ENCODE measurements at regions not wholly inside any gene's neighbourhood (a gene's known extent, or its start where the extent isn't known, plus 50 kb on each side); places are given as distances from the start of the nearest gene placed in this dataset.
"Not testable (repeated sequence)": the region's sequence is repeated elsewhere in the genome, so short reads cannot be mapped to it uniquely, and the experiment has no call there.

DNA sequence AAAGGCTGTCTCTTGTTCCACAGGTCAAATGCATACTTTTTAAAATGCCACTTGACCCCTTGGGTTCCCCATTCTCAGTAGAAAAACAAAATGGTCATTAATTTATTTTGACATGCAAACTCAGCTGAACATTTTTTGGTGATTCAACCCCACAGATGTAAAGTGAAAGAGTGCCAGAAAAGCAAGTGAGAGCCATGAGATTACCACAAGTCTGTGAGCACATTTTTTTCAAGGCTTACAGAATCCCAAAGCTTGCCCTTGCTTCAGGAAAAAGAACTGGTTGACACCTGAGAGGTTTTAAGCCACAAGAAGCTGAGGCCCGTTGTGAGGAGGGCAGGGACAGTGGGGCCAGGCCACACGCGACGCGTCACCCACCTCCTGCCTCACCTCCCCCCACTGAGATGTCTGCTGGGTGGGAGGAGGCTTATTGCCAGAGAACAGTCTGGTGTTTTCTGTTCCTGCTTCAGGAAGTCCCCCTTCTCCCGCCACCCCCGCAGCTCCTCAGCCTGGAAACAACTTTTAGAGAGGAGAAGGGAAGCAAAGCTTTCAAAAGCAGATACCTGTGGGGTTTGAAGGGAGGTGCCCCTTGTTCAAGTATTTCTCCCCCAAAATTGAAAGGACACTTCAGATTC is 70.4 kb upstream of the CYP1B1 start:
- TF ChIP-seq PAX5 (IDR thresholded peaks at IDR 0.05; ENCODE audit: insufficient read depth, low read length, severe bottlenecking) (no peak), POU2F2 (IDR thresholded peaks at IDR 0.05; ENCODE audit: low read depth, low read length) (peak; percentile 79; the same call in 1 of the 2 replicates), POLR2AphosphoS5 (IDR thresholded peaks at IDR 0.05; ENCODE audit: low read depth, low read length) (peak; percentile 48; the same call in 1 of the 2 replicates), TAF1 (IDR thresholded peaks at IDR 0.05; ENCODE audit: low read depth, low read length) (no peak), SPI1 (IDR thresholded peaks at IDR 0.05; ENCODE audit: low read depth, low read length) (peak; percentile 70), POLR2A (IDR thresholded peaks at IDR 0.05; ENCODE audit: low read depth, low read length) (peak; percentile 59)
- FAIRE-seq = peak; percentile 90

GRCh38 chr2:38145236-38145635 is 69.3 kb upstream of the CYP1B1 start:
- no peak for TF ChIP-seq PAX5 (IDR thresholded peaks at IDR 0.05; ENCODE audit: insufficient read depth, low read length, severe bottlenecking)
- no peak for TF ChIP-seq POLR2AphosphoS5 (IDR thresholded peaks at IDR 0.05; ENCODE audit: low read depth, low read length)
- no peak for TF ChIP-seq POU2F2 (IDR thresholded peaks at IDR 0.05; ENCODE audit: low read depth, low read length)
- TF ChIP-seq POLR2A (IDR thresholded peaks at IDR 0.05; ENCODE audit: low read depth, low read length) = no peak
- TF ChIP-seq TAF1 (IDR thresholded peaks at IDR 0.05; ENCODE audit: low read depth, low read length) = no peak
- no peak for TF ChIP-seq SPI1 (IDR thresholded peaks at IDR 0.05; ENCODE audit: low read depth, low read length)
- no peak for FAIRE-seq
- no peak for DNase-seq (ENCODE audit: insufficient read length, low spot score)

More for the DNA sequence above, 70.4 kb upstream of the CYP1B1 start:
- DNase-seq (ENCODE audit: insufficient read length, low spot score) = no peak

DNA sequence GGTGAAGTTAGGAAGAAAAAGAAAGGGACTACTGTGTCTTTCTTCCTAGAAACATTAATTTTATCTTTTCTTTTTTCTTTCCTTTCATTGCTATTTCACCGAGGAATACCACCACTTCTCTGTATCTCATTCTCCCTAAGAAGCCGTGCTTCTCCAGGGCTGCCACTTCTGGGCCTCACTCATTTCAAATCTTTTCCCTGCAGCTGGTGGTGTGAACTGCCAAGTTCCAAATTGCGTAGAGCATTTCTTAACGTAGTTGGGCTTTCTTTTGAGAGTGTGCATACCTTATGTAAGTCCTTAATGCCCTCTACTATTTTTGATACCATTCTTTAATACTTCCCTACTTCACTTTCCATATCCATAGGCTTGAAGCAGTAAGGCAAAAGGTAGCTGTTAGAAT is 66.7 kb upstream of the CYP1B1 start:
- TF ChIP-seq POU2F2 (IDR thresholded peaks at IDR 0.05; ENCODE audit: low read depth, low read length) = no peak
- TF ChIP-seq SPI1 (IDR thresholded peaks at IDR 0.05; ENCODE audit: low read depth, low read length) = no peak
- no peak for TF ChIP-seq POLR2AphosphoS5 (IDR thresholded peaks at IDR 0.05; ENCODE audit: low read depth, low read length)
- TF ChIP-seq PAX5 (IDR thresholded peaks at IDR 0.05; ENCODE audit: insufficient read depth, low read length, severe bottlenecking) = no peak
- FAIRE-seq = no peak
- DNase-seq (ENCODE audit: insufficient read length, low spot score) = no peak

- DNase-seq (ENCODE audit: insufficient read length, low spot score) (no peak), FAIRE-seq (no peak)
- TF ChIP-seq TAF1 (IDR thresholded peaks at IDR 0.05; ENCODE audit: low read depth, low read length) = no peak
- no peak for TF ChIP-seq POLR2A (IDR thresholded peaks at IDR 0.05; ENCODE audit: low read depth, low read length)
- TF ChIP-seq POU2F2 (IDR thresholded peaks at IDR 0.05; ENCODE audit: low read depth, low read length) = no peak
- no peak for TF ChIP-seq PAX5 (IDR thresholded peaks at IDR 0.05; ENCODE audit: insufficient read depth, low read length, severe bottlenecking)
- no peak for TF ChIP-seq SPI1 (IDR thresholded peaks at IDR 0.05; ENCODE audit: low read depth, low read length)
- TF ChIP-seq POLR2AphosphoS5 (IDR thresholded peaks at IDR 0.05; ENCODE audit: low read depth, low read length) = no peak
These were observed 65.5 kb upstream of the CYP1B1 start for GRCh38 chr2:38141501-38141900.

DNA sequence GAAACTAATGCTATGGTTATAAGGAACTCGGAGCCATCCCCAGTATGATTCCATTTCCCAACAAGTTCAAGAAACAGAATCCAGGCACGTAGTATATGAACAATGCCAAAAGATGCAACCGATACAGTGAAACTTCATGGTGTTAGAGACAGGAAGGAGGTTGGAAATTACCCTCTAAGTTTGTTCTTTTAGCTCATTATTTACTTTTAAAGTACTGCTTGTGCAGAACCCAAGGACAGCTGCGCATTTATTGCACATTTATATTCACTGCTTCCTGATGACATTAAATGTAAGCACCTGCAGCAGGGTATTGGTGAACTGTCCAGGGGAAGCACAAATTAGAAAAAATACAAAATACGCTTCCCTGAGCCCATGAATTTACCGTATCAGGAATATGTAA is 63.0 kb upstream of the CYP1B1 start:
- FAIRE-seq = no peak
- no peak for TF ChIP-seq POLR2A (IDR thresholded peaks at IDR 0.05; ENCODE audit: low read depth, low read length)
- no peak for TF ChIP-seq SPI1 (IDR thresholded peaks at IDR 0.05; ENCODE audit: low read depth, low read length)
- no peak for TF ChIP-seq POLR2AphosphoS5 (IDR thresholded peaks at IDR 0.05; ENCODE audit: low read depth, low read length)
- no peak for TF ChIP-seq PAX5 (IDR thresholded peaks at IDR 0.05; ENCODE audit: insufficient read depth, low read length, severe bottlenecking)
- no peak for TF ChIP-seq POU2F2 (IDR thresholded peaks at IDR 0.05; ENCODE audit: low read depth, low read length)
- no peak for TF ChIP-seq TAF1 (IDR thresholded peaks at IDR 0.05; ENCODE audit: low read depth, low read length)
- no peak for DNase-seq (ENCODE audit: insufficient read length, low spot score)

GRCh38 chr2:38138419-38138818 is 62.5 kb upstream of the CYP1B1 start:
- FAIRE-seq = no peak
- no peak for DNase-seq (ENCODE audit: insufficient read length, low spot score)
- TF ChIP-seq POLR2AphosphoS5 (IDR thresholded peaks at IDR 0.05; ENCODE audit: low read depth, low read length) (no peak), SPI1 (IDR thresholded peaks at IDR 0.05; ENCODE audit: low read depth, low read length) (no peak), POLR2A (IDR thresholded peaks at IDR 0.05; ENCODE audit: low read depth, low read length) (no peak), TAF1 (IDR thresholded peaks at IDR 0.05; ENCODE audit: low read depth, low read length) (no peak), PAX5 (IDR thresholded peaks at IDR 0.05; ENCODE audit: insufficient read depth, low read length, severe bottlenecking) (no peak), POU2F2 (IDR thresholded peaks at IDR 0.05; ENCODE audit: low read depth, low read length) (no peak)

DNA sequence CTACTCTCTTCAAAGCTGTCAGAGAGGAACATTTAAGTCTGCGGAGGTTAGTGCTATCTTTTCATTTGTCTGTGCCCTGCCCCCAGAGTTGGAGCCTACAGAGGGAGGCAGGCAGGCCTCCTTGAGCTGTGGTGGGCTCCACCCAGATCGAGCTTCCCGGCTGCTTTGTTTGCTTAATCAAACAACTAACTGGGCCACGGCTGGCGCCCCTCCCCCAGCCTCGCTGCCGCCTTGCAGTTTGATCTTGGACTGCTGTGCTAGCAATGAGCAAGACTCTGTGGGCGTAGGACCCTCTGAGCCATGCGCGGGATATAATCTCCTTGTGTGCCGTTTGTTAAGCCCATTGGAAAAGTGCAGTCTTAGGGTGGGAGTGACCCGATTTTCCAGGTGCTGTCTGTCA is 62.0 kb upstream of the CYP1B1 start:
- FAIRE-seq; DNase-seq (ENCODE audit: insufficient read length, low spot score): not testable (repeated sequence)

DNA sequence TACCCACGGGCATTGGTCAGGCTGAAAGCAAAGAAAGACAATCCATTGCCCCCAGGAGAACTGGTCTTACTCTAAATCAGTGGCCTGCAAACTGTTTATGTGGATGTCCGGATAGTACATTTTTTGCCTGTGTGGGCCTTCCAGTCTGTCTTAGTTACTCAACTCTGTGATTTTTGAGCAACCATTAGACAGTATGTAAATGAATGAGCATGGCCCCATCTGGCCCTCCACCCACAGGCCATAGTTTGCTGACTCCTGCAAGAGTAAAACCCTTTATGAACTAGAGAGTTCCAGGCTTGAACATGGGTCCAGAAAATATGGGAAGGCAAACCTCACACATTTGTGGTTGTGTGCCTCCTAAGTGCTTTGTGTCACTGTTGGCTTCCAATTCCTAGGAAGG is 55.7 kb upstream of the CYP1B1 start:
- DNase-seq (ENCODE audit: insufficient read length, low spot score) (no peak), FAIRE-seq (no peak)
- no peak for TF ChIP-seq PAX5 (IDR thresholded peaks at IDR 0.05; ENCODE audit: insufficient read depth, low read length, severe bottlenecking)
- no peak for TF ChIP-seq SPI1 (IDR thresholded peaks at IDR 0.05; ENCODE audit: low read depth, low read length)
- TF ChIP-seq POU2F2 (IDR thresholded peaks at IDR 0.05; ENCODE audit: low read depth, low read length) = no peak
- TF ChIP-seq POLR2AphosphoS5 (IDR thresholded peaks at IDR 0.05; ENCODE audit: low read depth, low read length) = no peak
- TF ChIP-seq TAF1 (IDR thresholded peaks at IDR 0.05; ENCODE audit: low read depth, low read length) = no peak
- TF ChIP-seq POLR2A (IDR thresholded peaks at IDR 0.05; ENCODE audit: low read depth, low read length) = no peak

DNA sequence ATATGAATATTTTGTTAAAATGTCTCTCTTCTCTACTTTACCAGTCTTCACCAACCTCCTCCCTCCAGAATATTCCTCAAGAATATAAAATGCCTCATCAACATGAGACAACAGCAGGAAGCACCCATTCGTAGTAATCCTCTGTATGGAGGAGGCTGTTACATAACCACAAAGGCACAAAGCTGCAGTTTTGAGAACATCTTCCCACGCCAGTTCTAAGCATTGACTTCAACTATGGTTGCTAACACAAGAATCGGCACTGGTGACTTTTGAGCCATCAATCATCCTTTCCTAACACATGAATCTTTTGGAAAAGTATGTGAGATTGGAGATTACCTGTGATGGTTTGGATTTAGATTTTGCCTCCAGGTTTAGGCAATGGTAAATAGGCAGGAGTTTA is 54.9 kb upstream of the CYP1B1 start:
- TF ChIP-seq SPI1 (IDR thresholded peaks at IDR 0.05; ENCODE audit: low read depth, low read length) (no peak), POU2F2 (IDR thresholded peaks at IDR 0.05; ENCODE audit: low read depth, low read length) (no peak), POLR2A (IDR thresholded peaks at IDR 0.05; ENCODE audit: low read depth, low read length) (no peak), POLR2AphosphoS5 (IDR thresholded peaks at IDR 0.05; ENCODE audit: low read depth, low read length) (no peak), TAF1 (IDR thresholded peaks at IDR 0.05; ENCODE audit: low read depth, low read length) (no peak), PAX5 (IDR thresholded peaks at IDR 0.05; ENCODE audit: insufficient read depth, low read length, severe bottlenecking) (no peak)
- FAIRE-seq (no peak), DNase-seq (ENCODE audit: insufficient read length, low spot score) (no peak)

GRCh38 chr2:38129987-38130386 is 54.0 kb upstream of the CYP1B1 start:
- FAIRE-seq = no peak
- TF ChIP-seq POLR2A (IDR thresholded peaks at IDR 0.05; ENCODE audit: low read depth, low read length) = no peak
- TF ChIP-seq POLR2AphosphoS5 (IDR thresholded peaks at IDR 0.05; ENCODE audit: low read depth, low read length) = no peak
- TF ChIP-seq POU2F2 (IDR thresholded peaks at IDR 0.05; ENCODE audit: low read depth, low read length) = no peak
- no peak for TF ChIP-seq SPI1 (IDR thresholded peaks at IDR 0.05; ENCODE audit: low read depth, low read length)
- TF ChIP-seq PAX5 (IDR thresholded peaks at IDR 0.05; ENCODE audit: insufficient read depth, low read length, severe bottlenecking) = no peak
- TF ChIP-seq TAF1 (IDR thresholded peaks at IDR 0.05; ENCODE audit: low read depth, low read length) = no peak
- no peak for DNase-seq (ENCODE audit: insufficient read length, low spot score)

Measured in GM12891 (cell line).